ENCODE measurements at regions not wholly inside any gene's neighbourhood (a gene's known extent, or its start where the extent isn't known, plus 50 kb on each side); places are given as distances from the start of the nearest gene placed in this dataset.

- DNase-seq (ENCODE audit: low read depth), result no peak
Measured at GRCh38 chrX:80312448-80312847, 107.8 kb upstream of the TENT5D start.

- DNase-seq (ENCODE audit: low read depth), result no peak
Measured at GRCh38 chrX:80316526-80316925, 103.7 kb upstream of the TENT5D start.

DNA sequence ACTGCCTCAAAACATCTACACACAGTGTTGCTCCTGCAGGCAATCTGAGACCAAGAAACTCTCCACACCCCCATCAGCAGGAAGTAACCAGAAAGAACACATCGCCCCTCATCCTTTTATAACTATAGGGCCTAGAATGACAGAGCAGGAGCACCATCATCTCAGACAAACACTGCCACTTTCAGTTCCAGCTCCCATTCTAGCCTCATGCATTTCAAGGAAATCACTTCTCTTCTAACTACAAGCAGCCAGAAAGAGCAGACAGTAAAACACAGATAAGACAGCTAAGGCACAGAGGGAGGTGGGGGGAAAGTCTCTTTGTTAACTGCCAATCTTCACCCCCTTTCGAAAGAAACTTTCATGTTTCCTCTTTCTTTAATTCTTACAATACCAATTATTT lies 102.6 kb upstream of the TENT5D start:
- DNase-seq (ENCODE audit: low read depth), result no peak

- no peak for DNase-seq (ENCODE audit: low read depth)
Measured at GRCh38 chrX:80331285-80331684, 89.0 kb upstream of the TENT5D start.

GRCh38 chrX:80334583-80334982 lies 85.7 kb upstream of the TENT5D start:
- no peak for DNase-seq (ENCODE audit: low read depth)

- peak; percentile 1 for DNase-seq (ENCODE audit: low read depth)
Measured at GRCh38 chrX:80335062-80335830, 85.0 kb upstream of the TENT5D start.

DNA sequence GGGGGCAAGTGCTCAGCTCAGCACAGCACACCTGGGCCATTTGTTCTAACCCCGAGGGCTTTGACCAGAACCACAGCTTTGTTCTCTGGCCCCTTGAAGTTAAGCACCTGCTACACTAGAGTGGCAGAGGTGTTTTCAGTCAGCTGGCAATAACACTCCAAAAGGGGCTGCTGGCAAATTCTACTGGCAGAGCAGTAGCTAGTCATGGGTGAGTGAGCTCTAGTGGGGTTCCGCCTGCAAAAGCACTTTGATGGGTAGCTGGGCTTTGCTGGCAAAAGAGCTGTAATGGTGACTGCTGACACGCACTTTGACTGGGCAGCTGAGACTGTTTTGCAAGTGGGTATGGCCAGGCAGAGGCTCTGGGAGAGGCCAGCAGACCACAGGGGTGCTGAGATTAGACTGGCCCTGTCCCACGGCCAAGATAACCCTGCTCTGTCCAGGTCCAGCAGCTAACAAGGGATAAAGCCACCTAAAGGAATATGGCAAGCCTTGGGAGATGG lies 65.2 kb upstream of the TENT5D start:
- no peak for DNase-seq (ENCODE audit: low read depth)

Data from T follicular helper cell (primary cell).